SU-DHL-6 (cell line): ENCODE measurements at regions not wholly inside any gene's neighbourhood (a gene's known extent, or its start where the extent isn't known, plus 50 kb on each side); places are given as distances from the start of the nearest gene placed in this dataset.

ENCODE experiments used
- H2AFZ ChIP-seq: fragments of 200-600 bp; sonication (generic); 2 replicates; pipeline ENCODE4 v1.6.1; 2014; ENCODE audit warnings: low read depth, mild to moderate bottlenecking, moderate library complexity, mixed read lengths, antibody characterized with exemption, low read length; ENCODE audit not compliant: severe bottlenecking
- H3F3A ChIP-seq: fragments of 200-600 bp; shearing (Covaris generic); 2 replicates; pipeline ENCODE4 v1.6.0; 2016; ENCODE audit warnings: antibody characterized with exemption, mild to moderate bottlenecking; ENCODE audit not compliant: insufficient read depth
- H3K27ac ChIP-seq: fragments of 200-600 bp; sonication (generic); 2 replicates; pipeline ENCODE4 v1.5.1; 2016; ENCODE audit warnings: low read depth, mild to moderate bottlenecking, low read length, moderate library complexity, mixed read lengths
- H3K27me3 ChIP-seq: fragments of 200-600 bp; sonication (generic), shearing (Covaris generic); 2 replicates; pipeline ENCODE4 v1.6.0; 2014; ENCODE audit warnings: mild to moderate bottlenecking, low read length
- H3K36me3 ChIP-seq: fragments of 200-600 bp; sonication (generic); 2 replicates; pipeline ENCODE4 v1.6.1; 2014; ENCODE audit warnings: mild to moderate bottlenecking, low read length, mixed read lengths
- H3K4me2 ChIP-seq: fragments of 300-600, 200-600 bp; shearing (Covaris generic), sonication (generic); 2 replicates; pipeline ENCODE4 v1.6.0; 2014; ENCODE audit warnings: low read length, low read depth, mild to moderate bottlenecking; ENCODE audit not compliant: poor library complexity, severe bottlenecking
- H3K4me3 ChIP-seq: fragments of 200-600 bp; sonication (generic); 2 replicates; pipeline ENCODE4 v1.5.1; 2014; ENCODE audit warnings: antibody characterized with exemption, low read length, mild to moderate bottlenecking, mixed read lengths; ENCODE audit not compliant: insufficient read depth, poor library complexity, severe bottlenecking
- H3K79me2 ChIP-seq: fragments of 200-600 bp; sonication (generic); 2 replicates; pipeline ENCODE4 v1.6.1; 2014; ENCODE audit warnings: mild to moderate bottlenecking, low read length, moderate library complexity; ENCODE audit not compliant: insufficient read depth
- H3K9ac ChIP-seq: fragments of 200-600 bp; sonication (generic); 2 replicates; pipeline ENCODE4 v1.7.0; 2014; ENCODE audit warnings: mild to moderate bottlenecking, low read length
- H3K9me2 ChIP-seq: fragments of 200-600 bp; sonication (generic); replicated peaks from 2 replicates; pipeline ENCODE4 v1.6.1; 2014; ENCODE audit warnings: low read length; ENCODE audit not compliant: insufficient read depth
- H3K9me3 ChIP-seq: fragments of 200-600 bp; sonication (generic); 2 replicates; pipeline ENCODE4 v1.6.1; 2014; ENCODE audit warnings: low read length, mixed read lengths; ENCODE audit not compliant: insufficient read depth
- H4K20me1 ChIP-seq: fragments of 200-600 bp; sonication (generic); 2 replicates; pipeline ENCODE4 v1.6.1; 2014; ENCODE audit warnings: low read depth, mild to moderate bottlenecking, antibody characterized with exemption, low read length, moderate library complexity, mixed read lengths
- EZH2phosphoT487 ChIP-seq: fragments of 200-600 bp; sonication (generic), shearing (Covaris generic); conservative IDR thresholded peaks from 2 replicates; pipeline ENCODE4 v1.6.1; 2018; ENCODE audit warnings: mild to moderate bottlenecking, antibody characterized with exemption, low read length, moderate library complexity, mixed read lengths
- TF ChIP-seq, protein P1 (sequence below): fragments of 200-600 bp; sonication (generic); IDR thresholded peaks from one replicate; pipeline ENCODE4 v1.5.1; 2017; ENCODE audit warnings: antibody characterized with exemption, mild to moderate bottlenecking, low read length, moderate library complexity; ENCODE audit not compliant: insufficient read depth, poor library complexity, severe bottlenecking

DNA sequence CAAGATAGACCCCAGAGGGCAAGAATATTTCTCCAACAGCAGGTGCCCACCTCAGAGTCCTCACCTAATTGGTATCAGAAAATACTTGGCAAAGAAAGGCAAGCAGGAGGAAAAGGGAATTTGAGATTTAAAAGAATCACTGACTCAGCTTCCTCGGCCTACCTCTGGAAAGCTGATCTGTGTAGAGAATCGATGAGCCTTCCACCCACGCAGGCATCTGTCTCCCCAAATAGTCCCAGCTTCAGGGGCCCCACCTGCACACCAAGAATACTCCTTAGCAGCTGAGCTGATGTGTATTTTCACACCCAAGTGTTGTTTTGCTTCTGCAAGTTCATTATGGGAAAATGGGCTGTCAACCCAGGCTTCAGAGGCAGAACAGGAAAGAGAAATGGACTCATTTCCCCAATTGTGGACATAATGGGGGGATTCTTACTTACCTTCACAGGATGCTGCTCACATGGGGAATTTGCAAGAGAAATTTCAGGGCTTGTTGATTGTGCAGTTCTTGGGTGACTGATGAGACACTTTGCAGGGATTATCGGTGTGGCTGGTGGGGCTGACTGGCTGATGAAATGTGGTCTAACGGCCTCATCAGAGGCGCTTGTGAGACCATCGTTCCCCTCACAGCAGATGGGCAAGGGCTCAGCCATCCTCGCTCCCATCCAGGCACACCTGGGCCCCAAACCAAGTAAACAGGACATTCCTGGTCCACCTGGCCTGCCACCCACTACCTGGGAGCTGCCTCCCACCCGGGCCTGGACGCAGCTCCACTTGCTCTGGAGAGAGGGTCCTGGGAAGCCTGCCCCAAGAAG is 436.3 kb downstream of the PTPRU start:
- H3K9me3 ChIP-seq: no peaks in the 10 kb centered on the region
- H3K79me2 ChIP-seq: no peaks in the 10 kb centered on the region
- no peak overlapping the region for H3K9ac ChIP-seq
- no peak overlapping the region for H3K27ac ChIP-seq
- H3K27me3 ChIP-seq: no peaks in the 10 kb centered on the region
- no peaks in the 10 kb centered on the region for H3F3A ChIP-seq
- TF ChIP-seq, protein P1, sequence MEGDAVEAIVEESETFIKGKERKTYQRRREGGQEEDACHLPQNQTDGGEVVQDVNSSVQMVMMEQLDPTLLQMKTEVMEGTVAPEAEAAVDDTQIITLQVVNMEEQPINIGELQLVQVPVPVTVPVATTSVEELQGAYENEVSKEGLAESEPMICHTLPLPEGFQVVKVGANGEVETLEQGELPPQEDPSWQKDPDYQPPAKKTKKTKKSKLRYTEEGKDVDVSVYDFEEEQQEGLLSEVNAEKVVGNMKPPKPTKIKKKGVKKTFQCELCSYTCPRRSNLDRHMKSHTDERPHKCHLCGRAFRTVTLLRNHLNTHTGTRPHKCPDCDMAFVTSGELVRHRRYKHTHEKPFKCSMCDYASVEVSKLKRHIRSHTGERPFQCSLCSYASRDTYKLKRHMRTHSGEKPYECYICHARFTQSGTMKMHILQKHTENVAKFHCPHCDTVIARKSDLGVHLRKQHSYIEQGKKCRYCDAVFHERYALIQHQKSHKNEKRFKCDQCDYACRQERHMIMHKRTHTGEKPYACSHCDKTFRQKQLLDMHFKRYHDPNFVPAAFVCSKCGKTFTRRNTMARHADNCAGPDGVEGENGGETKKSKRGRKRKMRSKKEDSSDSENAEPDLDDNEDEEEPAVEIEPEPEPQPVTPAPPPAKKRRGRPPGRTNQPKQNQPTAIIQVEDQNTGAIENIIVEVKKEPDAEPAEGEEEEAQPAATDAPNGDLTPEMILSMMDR: no peak
- no peak for TF ChIP-seq EZH2phosphoT487
- no peak overlapping the region for H3K4me2 ChIP-seq
- H3K9me2 ChIP-seq: no peaks in the 10 kb centered on the region
- no peak overlapping the region for H3K4me3 ChIP-seq
- H3K36me3 ChIP-seq: no peaks in the 10 kb centered on the region
- no peaks in the 10 kb centered on the region for H4K20me1 ChIP-seq
- H2AFZ ChIP-seq: no peak overlapping the region

DNA sequence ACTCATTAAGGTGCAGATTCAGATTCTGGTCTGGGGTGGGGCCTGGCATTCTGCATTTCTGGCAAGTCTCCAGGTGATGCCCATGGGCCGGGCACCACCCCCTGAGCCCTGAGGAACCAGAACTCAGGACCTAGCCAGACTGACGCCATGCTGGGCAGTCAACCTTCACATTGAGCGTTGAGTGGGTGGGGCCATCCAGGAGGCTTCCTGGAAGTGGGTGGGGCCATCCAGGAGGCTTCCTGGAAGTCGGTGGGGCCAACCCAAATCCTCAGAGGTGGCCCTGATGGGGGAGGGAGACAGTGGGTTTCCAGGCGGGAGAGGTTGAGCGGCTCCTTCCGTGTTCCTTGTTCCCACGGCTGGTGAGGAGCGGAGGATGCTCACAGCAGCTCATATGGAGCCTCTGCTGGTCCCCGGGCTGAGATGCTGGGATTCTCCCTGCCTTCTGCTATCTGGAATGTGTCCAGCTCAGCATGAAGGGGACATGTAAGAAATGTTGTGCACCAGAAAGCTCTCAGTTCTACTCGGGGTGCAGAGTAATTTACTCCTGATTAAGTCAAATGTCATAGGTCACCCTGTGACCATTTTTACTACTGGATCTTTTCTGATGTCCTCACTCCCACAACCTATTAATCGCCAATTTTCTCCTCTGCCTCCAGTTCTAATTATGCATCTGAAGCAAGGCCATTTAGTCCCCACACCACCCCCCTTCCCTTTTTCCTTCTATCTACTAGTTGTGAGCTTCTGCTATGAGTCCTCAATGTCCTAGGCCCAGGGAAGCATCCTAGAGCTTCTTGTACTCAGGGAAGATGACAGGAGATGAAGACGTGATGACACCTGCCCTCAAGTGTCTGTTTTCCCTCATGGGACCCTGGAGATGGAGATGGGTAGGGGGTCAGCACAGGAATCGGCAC is 435.4 kb downstream of the PTPRU start:
- no peak overlapping the region for H3K9ac ChIP-seq
- no peak overlapping the region for H3K4me3 ChIP-seq
- H2AFZ ChIP-seq: no peak overlapping the region
- H3K27me3 ChIP-seq: no peaks in the 10 kb centered on the region
- H3K79me2 ChIP-seq: no peaks in the 10 kb centered on the region
- no peak overlapping the region for H3K27ac ChIP-seq
- H3F3A ChIP-seq: no peaks in the 10 kb centered on the region
- H3K36me3 ChIP-seq: no peaks in the 10 kb centered on the region
- no peak for TF ChIP-seq EZH2phosphoT487
- TF ChIP-seq, protein P1: no peak
- H3K4me2 ChIP-seq: no peak overlapping the region
- H4K20me1 ChIP-seq: no peaks in the 10 kb centered on the region
- no peaks in the 10 kb centered on the region for H3K9me3 ChIP-seq
- H3K9me2 ChIP-seq: no peaks in the 10 kb centered on the region

DNA sequence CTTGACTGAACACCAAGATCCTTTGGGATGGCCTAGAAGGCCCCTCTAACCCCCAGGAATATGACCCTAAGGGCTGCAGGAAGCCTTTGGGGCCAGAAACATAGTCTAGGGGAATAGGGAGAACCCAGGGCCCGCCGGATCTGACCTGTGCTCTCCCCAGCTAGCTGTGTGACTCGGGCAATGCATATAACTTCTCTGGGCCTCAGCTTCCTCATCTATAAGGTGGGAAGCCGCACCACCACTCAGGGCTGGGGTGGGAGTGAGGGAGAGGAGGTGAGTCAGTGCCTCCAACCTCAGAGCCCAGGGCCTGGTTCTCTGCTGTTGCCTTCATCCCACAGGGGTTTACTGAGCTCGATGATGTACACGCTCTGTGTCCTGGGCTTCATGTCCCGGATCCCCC is 434.4 kb downstream of the PTPRU start:
- H3K36me3 ChIP-seq: no peaks in the 10 kb centered on the region
- no peak overlapping the region for H3K4me3 ChIP-seq
- H3K79me2 ChIP-seq: no peaks in the 10 kb centered on the region
- H3K27ac ChIP-seq: no peak overlapping the region
- no peak overlapping the region for H3K4me2 ChIP-seq
- H3K9me3 ChIP-seq: no peaks in the 10 kb centered on the region
- no peaks in the 10 kb centered on the region for H4K20me1 ChIP-seq
- TF ChIP-seq, protein P1: no peak
- TF ChIP-seq EZH2phosphoT487: no peak
- H3K9me2 ChIP-seq: no peaks in the 10 kb centered on the region
- no peak overlapping the region for H3K9ac ChIP-seq
- H2AFZ ChIP-seq: no peak overlapping the region
- no peaks in the 10 kb centered on the region for H3K27me3 ChIP-seq
- no peaks in the 10 kb centered on the region for H3F3A ChIP-seq
